Type B pancreatic cell (in vitro differentiated cells): ENCODE measurements at regions not wholly inside any gene's neighbourhood (a gene's known extent, or its start where the extent isn't known, plus 50 kb on each side); places are given as distances from the start of the nearest gene placed in this dataset.

Source experiments
- DNase-seq: peaks from one replicate; pipeline ENCODE4 v3.0.0; 2021; ENCODE audit warnings: mixed read lengths; ENCODE audit not compliant: unreplicated experiment; ENCODE audit errors: extremely low spot score
- H3K27ac Mint-ChIP-seq: 2 replicates; pipeline ENCODE4 v1.8.0; 2021; ENCODE audit warnings: mild to moderate bottlenecking, mixed read lengths
- H3K27me3 Mint-ChIP-seq: 2 replicates; pipeline ENCODE4 v1.8.0; 2021; ENCODE audit warnings: mixed read lengths
- H3K36me3 Mint-ChIP-seq: 2 replicates; pipeline ENCODE4 v1.8.0; 2021; ENCODE audit warnings: mixed read lengths
- H3K4me1 Mint-ChIP-seq: one replicate; pipeline ENCODE4 v1.8.0; 2021; ENCODE audit warnings: mixed read lengths; ENCODE audit not compliant: unreplicated experiment
- H3K4me3 Mint-ChIP-seq: 2 replicates; pipeline ENCODE4 v1.8.0; 2021; ENCODE audit warnings: mild to moderate bottlenecking, mixed read lengths
- H3K9me3 Mint-ChIP-seq: 2 replicates; pipeline ENCODE4 v1.8.0; 2021; ENCODE audit warnings: mixed read lengths
- TF ChIP-seq, protein P1 (sequence below): fragments of 200-600 bp; sonication (generic); conservative IDR thresholded peaks from 2 replicates; pipeline ENCODE4 v1.5.0; 2021; ENCODE audit warnings: antibody characterized with exemption, mild to moderate bottlenecking

DNA sequence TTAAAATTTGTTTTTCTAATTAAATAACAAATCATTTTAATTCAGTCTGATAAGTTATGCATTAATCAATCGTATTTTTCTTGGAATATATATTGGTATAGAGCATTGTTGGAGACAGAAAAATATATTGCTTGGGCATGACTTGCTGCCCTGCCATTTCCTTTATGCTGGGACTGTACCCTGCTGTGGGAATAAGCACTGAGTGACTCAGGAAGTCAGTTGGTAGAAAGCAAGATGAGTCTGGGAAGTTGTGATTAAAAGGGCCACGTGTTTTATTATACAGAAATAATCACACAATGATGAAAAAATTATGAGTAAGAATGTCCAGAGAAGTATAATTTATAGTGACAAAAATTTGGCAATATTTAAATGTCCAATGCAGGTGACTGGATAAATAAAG lies 139.5 kb downstream of the KIF18A start:
- Mint-ChIP-seq H3K27ac (no peak overlapping the region), H3K4me1 (no peaks in the 10 kb centered on the region), H3K36me3 (no peaks in the 10 kb centered on the region), H3K27me3 (peaks cover 2% of the 10 kb centered on the region), H3K4me3 (no peak overlapping the region), H3K9me3 (no peaks in the 10 kb centered on the region)
- TF ChIP-seq, protein P1, sequence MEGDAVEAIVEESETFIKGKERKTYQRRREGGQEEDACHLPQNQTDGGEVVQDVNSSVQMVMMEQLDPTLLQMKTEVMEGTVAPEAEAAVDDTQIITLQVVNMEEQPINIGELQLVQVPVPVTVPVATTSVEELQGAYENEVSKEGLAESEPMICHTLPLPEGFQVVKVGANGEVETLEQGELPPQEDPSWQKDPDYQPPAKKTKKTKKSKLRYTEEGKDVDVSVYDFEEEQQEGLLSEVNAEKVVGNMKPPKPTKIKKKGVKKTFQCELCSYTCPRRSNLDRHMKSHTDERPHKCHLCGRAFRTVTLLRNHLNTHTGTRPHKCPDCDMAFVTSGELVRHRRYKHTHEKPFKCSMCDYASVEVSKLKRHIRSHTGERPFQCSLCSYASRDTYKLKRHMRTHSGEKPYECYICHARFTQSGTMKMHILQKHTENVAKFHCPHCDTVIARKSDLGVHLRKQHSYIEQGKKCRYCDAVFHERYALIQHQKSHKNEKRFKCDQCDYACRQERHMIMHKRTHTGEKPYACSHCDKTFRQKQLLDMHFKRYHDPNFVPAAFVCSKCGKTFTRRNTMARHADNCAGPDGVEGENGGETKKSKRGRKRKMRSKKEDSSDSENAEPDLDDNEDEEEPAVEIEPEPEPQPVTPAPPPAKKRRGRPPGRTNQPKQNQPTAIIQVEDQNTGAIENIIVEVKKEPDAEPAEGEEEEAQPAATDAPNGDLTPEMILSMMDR = no peak
- DNase-seq = no peak

DNA sequence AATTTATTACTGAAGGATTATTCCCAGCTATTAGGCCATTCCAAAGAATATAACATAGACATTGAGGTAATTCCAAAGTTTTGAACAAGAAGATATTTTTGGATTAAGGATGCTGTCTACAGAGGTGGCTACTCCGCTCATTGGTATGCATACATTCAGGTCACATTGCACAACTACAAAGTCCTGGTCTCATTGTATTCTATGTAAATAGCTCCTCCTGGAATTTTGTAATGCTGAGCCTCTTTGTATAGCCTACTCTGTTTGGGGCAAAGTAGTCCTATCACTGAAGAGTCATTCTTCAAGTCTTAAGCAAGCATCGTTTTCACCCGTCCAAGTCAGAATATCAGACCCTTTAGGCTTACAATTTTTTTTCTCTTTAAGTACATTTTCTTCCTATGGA lies 142.4 kb downstream of the KIF18A start:
- no peak overlapping the region for H3K4me3 Mint-ChIP-seq

DNA sequence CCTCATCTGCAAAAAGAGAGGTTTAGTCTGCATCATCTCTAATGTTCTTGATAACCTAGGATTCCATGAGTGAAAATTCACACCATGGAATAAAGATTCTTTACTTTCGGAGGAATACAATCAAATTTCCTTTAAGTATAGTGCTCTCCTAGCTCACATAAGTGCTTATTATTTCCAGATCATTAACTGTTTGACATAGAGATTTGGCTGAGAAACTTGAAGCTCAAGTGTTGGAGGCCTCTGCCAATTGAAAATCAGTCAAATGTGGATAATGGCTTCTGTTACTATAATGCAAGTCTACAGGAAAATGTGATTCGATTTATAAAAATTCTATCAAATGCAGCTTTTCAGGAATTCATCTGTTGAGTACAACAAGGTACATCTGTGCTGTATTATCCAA lies 144.6 kb downstream of the KIF18A start:
- Mint-ChIP-seq H3K9me3 (no peaks in the 10 kb centered on the region), H3K4me3 (no peak overlapping the region), H3K4me1 (no peaks in the 10 kb centered on the region), H3K36me3 (no peaks in the 10 kb centered on the region), H3K27me3 (peaks cover 16% of the 10 kb centered on the region), H3K27ac (no peak overlapping the region)
- DNase-seq = no peak
- TF ChIP-seq, protein P1 = no peak

More for the DNA sequence above, 142.4 kb downstream of the KIF18A start:
- H3K27me3 Mint-ChIP-seq = peaks cover 4% of the 10 kb centered on the region
- TF ChIP-seq, protein P1 = no peak
- no peak for DNase-seq
- H3K9me3 Mint-ChIP-seq = no peaks in the 10 kb centered on the region
- H3K36me3 Mint-ChIP-seq = no peaks in the 10 kb centered on the region
- no peak overlapping the region for H3K27ac Mint-ChIP-seq
- H3K4me1 Mint-ChIP-seq = no peaks in the 10 kb centered on the region

DNA sequence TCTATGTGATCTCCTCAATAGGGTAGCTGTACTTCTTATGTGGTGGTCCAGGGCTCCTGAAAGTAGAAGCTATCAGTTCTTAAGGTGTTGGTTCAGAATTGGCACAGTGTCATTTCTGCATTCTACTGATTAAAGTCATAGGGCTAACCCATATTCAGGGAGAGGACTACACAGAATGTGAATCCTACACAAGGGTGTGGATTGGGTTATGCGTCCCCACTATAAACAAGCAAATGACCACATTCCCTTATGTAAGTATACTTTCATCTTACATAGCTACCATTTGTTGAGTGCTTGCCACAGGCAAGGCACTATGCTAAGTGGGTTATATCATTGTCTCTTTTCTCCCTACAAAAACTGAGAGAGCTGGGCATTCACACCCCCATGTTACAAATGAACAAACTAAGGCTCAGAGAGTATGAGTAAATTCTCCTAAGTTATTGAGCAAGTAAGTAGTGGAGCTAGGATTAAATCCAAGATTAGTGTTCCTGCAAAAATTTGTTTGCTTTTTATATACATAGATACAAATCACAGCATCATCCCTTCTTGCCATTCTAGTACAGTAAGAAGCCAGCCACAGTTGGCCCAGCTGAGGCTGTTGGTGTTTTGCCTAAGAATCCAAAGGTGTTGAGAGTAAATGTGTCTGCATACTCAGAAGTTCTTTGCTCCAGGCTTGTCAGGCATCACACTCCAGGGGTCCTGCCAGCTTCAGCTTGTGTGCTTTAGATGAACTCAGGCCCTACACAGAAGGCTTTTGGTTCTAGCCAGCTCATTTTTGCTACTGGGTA lies 157.8 kb downstream of the KIF18A start:
- Mint-ChIP-seq H3K27ac (no peak overlapping the region), H3K4me3 (no peak overlapping the region)

DNA sequence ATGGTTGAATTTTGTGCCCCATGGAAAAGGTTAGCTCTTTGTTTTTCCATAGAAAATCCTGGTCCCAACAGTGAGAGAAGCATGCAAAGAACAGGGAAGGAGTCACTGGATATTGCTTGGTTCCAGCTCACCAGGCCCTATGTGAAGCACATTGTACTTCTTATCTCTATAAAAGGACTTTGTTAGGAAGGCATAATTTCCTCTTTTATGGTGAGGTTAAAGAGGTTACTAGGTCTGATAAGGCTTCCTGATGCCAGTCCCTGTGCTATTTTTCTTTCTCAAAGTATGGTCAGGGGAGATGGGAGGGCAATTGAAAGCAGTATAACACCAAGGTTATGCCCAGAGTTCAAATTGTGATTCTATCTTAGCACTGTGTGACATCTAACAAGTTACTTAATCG lies 162.6 kb downstream of the KIF18A start:
- TF ChIP-seq, protein P1 = no peak
- DNase-seq = no peak
- H3K4me1 Mint-ChIP-seq = no peaks in the 10 kb centered on the region
- H3K36me3 Mint-ChIP-seq = no peaks in the 10 kb centered on the region
- H3K4me3 Mint-ChIP-seq = no peak overlapping the region
- H3K9me3 Mint-ChIP-seq = no peaks in the 10 kb centered on the region
- H3K27ac Mint-ChIP-seq = no peak overlapping the region
- H3K27me3 Mint-ChIP-seq = peaks cover 2% of the 10 kb centered on the region

More for the DNA sequence above, 157.8 kb downstream of the KIF18A start:
- TF ChIP-seq, protein P1 = no peak
- Mint-ChIP-seq H3K36me3 (no peaks in the 10 kb centered on the region), H3K4me1 (no peaks in the 10 kb centered on the region), H3K9me3 (no peaks in the 10 kb centered on the region), H3K27me3 (peaks cover 2% of the 10 kb centered on the region)
- no peak for DNase-seq
